PC-9 (cell line): ENCODE measurements at regions not wholly inside any gene's neighbourhood (a gene's known extent, or its start where the extent isn't known, plus 50 kb on each side); places are given as distances from the start of the nearest gene placed in this dataset.

Source experiments
- CTCF ChIP-seq: fragments of 200-600 bp; sonication (generic); conservative IDR thresholded peaks from 2 replicates; pipeline ENCODE4 v1.6.1; 2017; ENCODE audit warnings: mixed run types, antibody characterized with exemption, mild to moderate bottlenecking, moderate library complexity
- EZH2 ChIP-seq: fragments of 200-600 bp; sonication (generic); IDR thresholded peaks from 2 replicates; pipeline ENCODE4 v1.8.0; 2017; ENCODE audit warnings: antibody characterized with exemption, low read depth

- TF ChIP-seq CTCF = no peak
- no peak for TF ChIP-seq EZH2
Observed at GRCh38 chr4:180084561-180084960, 2158.6 kb upstream of the TENM3 start.
